MM.1S (cell line): ENCODE measurements at regions not wholly inside any gene's neighbourhood (a gene's known extent, or its start where the extent isn't known, plus 50 kb on each side); places are given as distances from the start of the nearest gene placed in this dataset.

Experiments used
- DNase-seq: peaks from one replicate; pipeline ENCODE4 v3.0.0-alpha.2; 2015
- H2AFZ ChIP-seq: fragments of 300-600 bp; sonication (generic); 2 replicates; pipeline ENCODE4 v1.6.0; 2016; ENCODE audit warnings: antibody characterized with exemption, low read length
- H3F3A ChIP-seq: fragments of 300-600 bp; sonication (generic); 2 replicates; pipeline ENCODE4 v1.6.1; 2016; ENCODE audit warnings: mild to moderate bottlenecking, antibody characterized with exemption, low read length, moderate library complexity, mixed read lengths; ENCODE audit not compliant: insufficient read depth
- H3K27ac ChIP-seq: fragments of 300-600 bp; sonication (generic); 2 replicates; pipeline ENCODE4 v1.5.1; 2016; ENCODE audit warnings: mild to moderate bottlenecking, low read length
- H3K27me3 ChIP-seq: fragments of 300-600 bp; sonication (generic); replicated peaks from 2 replicates; pipeline ENCODE4 v1.6.0; 2016; ENCODE audit warnings: low read length; ENCODE audit not compliant: insufficient read depth
- H3K36me3 ChIP-seq: fragments of 300-600 bp; sonication (generic); replicated peaks from 2 replicates; pipeline ENCODE4 v1.6.1; 2016; ENCODE audit warnings: mild to moderate bottlenecking, low read length, mixed read lengths; ENCODE audit not compliant: insufficient read depth
- H3K4me1 ChIP-seq: fragments of 300-600 bp; sonication (generic); 2 replicates; pipeline ENCODE4 v1.6.1; 2016; ENCODE audit warnings: low read length, mixed read lengths
- H3K4me2 ChIP-seq: fragments of 300-600 bp; sonication (generic); 2 replicates; pipeline ENCODE4 v1.6.0; 2016; ENCODE audit warnings: low read depth, low read length
- H3K4me3 ChIP-seq: fragments of 300-600 bp; sonication (generic); 2 replicates; pipeline ENCODE4 v1.5.1; 2016; ENCODE audit warnings: low read length, mixed read lengths
- H3K79me2 ChIP-seq: fragments of 300-600 bp; sonication (generic); 2 replicates; pipeline ENCODE4 v1.6.1; 2016; ENCODE audit warnings: mixed run types, low read length, mixed read lengths
- H3K9ac ChIP-seq: fragments of 300-600 bp; sonication (generic); 2 replicates; pipeline ENCODE4 v1.6.1; 2016; ENCODE audit warnings: low read length, mixed read lengths
- H3K9me2 ChIP-seq: fragments of 300-600 bp; sonication (generic); replicated peaks from 2 replicates; pipeline ENCODE4 v1.6.1; 2016; ENCODE audit warnings: mild to moderate bottlenecking, low read length, mixed read lengths; ENCODE audit not compliant: insufficient read depth
- H3K9me3 ChIP-seq: fragments of 300-600 bp; sonication (generic); replicated peaks from 2 replicates; pipeline ENCODE4 v1.6.1; 2016; ENCODE audit warnings: mild to moderate bottlenecking, low read length, mixed read lengths; ENCODE audit not compliant: insufficient read depth
- H4K20me1 ChIP-seq: fragments of 300-600 bp; sonication (generic); 2 replicates; pipeline ENCODE4 v1.6.1; 2016; ENCODE audit warnings: mild to moderate bottlenecking, low read length, moderate library complexity, mixed read lengths; ENCODE audit not compliant: insufficient read depth
- CTCF ChIP-seq: fragments of 300-600 bp; sonication (generic); IDR thresholded peaks from 2 replicates; pipeline ENCODE4 v1.5.1; 2016; ENCODE audit warnings: antibody characterized with exemption, low read length, mixed read lengths
- EZH2 ChIP-seq: fragments of 300-600 bp; sonication (generic); optimal IDR thresholded peaks from 2 replicates; pipeline ENCODE3; 2017; ENCODE audit warnings: low read depth, mild to moderate bottlenecking, antibody characterized with exemption, low read length, mixed read lengths
- EZH2phosphoT487 ChIP-seq: fragments of 300-600 bp; sonication (generic); IDR thresholded peaks from 2 replicates; pipeline ENCODE4 v1.6.1; 2018; ENCODE audit warnings: antibody characterized with exemption, low read length

DNA sequence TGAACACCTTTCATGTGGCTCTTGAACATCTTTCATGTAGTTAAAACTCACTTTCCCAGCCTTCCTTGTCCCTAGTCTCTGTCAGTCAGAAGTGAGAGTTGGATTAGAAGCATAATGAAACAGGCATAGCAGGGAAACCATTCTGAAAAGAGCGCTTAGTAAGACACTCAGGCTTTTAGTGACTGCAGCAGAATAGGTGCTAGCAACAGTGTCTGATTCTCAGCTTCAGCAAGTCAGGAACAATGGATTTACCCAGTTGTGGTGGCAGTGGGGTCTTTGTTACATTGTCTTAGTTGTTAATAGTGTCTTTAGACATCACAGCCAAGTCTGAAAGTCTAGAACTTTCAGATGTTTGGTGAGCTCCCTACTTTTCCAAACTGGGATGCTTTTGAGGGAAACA, 177.1 kb upstream of the PCDH7 start:
- no peak overlapping the region for H3K4me2 ChIP-seq
- H3K27ac ChIP-seq, result no peak overlapping the region
- no peaks in the 10 kb centered on the region for H3K79me2 ChIP-seq
- TF ChIP-seq EZH2, result no peak
- no peak for TF ChIP-seq EZH2phosphoT487
- no peak for TF ChIP-seq CTCF
- no peaks in the 10 kb centered on the region for H3F3A ChIP-seq
- DNase-seq, result no peak
- no peak overlapping the region for H3K9ac ChIP-seq
- H2AFZ ChIP-seq, result no peak overlapping the region
- H3K27me3 ChIP-seq, result no peaks in the 10 kb centered on the region
- H3K4me1 ChIP-seq, result no peaks in the 10 kb centered on the region
- H3K9me2 ChIP-seq, result no peaks in the 10 kb centered on the region
- H3K9me3 ChIP-seq, result no peaks in the 10 kb centered on the region
- H3K36me3 ChIP-seq, result no peaks in the 10 kb centered on the region
- no peak overlapping the region for H3K4me3 ChIP-seq
- H4K20me1 ChIP-seq, result no peaks in the 10 kb centered on the region

DNA sequence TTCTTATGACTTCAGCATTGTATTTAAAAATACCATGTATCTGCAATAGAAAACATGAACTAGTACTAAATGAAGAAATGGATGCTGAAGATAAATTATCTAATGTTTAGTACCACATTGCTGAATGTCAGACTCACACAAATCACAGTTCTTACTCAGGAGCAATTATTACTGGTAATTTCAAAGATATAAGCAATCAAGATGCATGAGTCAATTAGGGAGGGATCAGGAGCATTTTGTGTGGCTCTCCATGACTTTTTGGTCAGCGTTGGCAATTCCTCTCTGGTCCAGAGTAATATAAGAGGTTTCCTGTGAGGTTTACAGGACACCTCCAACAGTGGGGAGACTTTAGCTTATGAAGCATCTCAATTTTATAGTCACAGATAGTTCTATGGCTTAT, 167.0 kb upstream of the PCDH7 start:
- Histone ChIP-seq H4K20me1 (no peaks in the 10 kb centered on the region), H3K4me3 (no peak overlapping the region), H3K36me3 (no peaks in the 10 kb centered on the region), H3K27me3 (no peaks in the 10 kb centered on the region), H3K9me2 (no peaks in the 10 kb centered on the region), H3K9ac (no peak overlapping the region), H3K4me1 (no peaks in the 10 kb centered on the region), H3F3A (no peaks in the 10 kb centered on the region), H3K27ac (no peak overlapping the region), H3K9me3 (no peaks in the 10 kb centered on the region), H2AFZ (no peak overlapping the region), H3K79me2 (no peaks in the 10 kb centered on the region), H3K4me2 (no peak overlapping the region)
- no peak for DNase-seq
- TF ChIP-seq EZH2phosphoT487 (no peak), CTCF (no peak), EZH2 (no peak)

- H3K27me3 ChIP-seq, result no peaks in the 10 kb centered on the region
These were observed 166.5 kb upstream of the PCDH7 start for GRCh38 chr4:30553706-30554105.

More at GRCh38 chr4:30553706-30554105, 166.5 kb upstream of the PCDH7 start:
- H3K79me2 ChIP-seq, result no peaks in the 10 kb centered on the region
- H3F3A ChIP-seq, result no peaks in the 10 kb centered on the region
- H2AFZ ChIP-seq, result no peak overlapping the region
- H3K9ac ChIP-seq, result no peak overlapping the region
- H3K4me3 ChIP-seq, result no peak overlapping the region
- DNase-seq, result no peak
- H3K4me2 ChIP-seq, result no peak overlapping the region
- no peaks in the 10 kb centered on the region for H3K9me2 ChIP-seq
- H3K9me3 ChIP-seq, result no peaks in the 10 kb centered on the region
- H3K36me3 ChIP-seq, result no peaks in the 10 kb centered on the region
- TF ChIP-seq EZH2 (no peak), CTCF (no peak), EZH2phosphoT487 (no peak)
- no peaks in the 10 kb centered on the region for H4K20me1 ChIP-seq
- H3K4me1 ChIP-seq, result no peaks in the 10 kb centered on the region
- H3K27ac ChIP-seq, result no peak overlapping the region
